H9 (cell line): ENCODE measurements at regions not wholly inside any gene's neighbourhood (a gene's known extent, or its start where the extent isn't known, plus 50 kb on each side); places are given as distances from the start of the nearest gene placed in this dataset.

Experiments used
- DNase-seq: peaks from one replicate; pipeline ENCODE4 v3.0.0-alpha.2; 2017
- H2AFZ ChIP-seq: one replicate; pipeline ENCODE4 v1.6.1; 2013; ENCODE audit warnings: mild to moderate bottlenecking, low read length, control low read depth, moderate library complexity
- H2AK5ac ChIP-seq: 2 replicates; pipeline ENCODE4 v1.6.1; 2013; ENCODE audit warnings: low read length, control low read depth, mixed read lengths; ENCODE audit not compliant: insufficient read length
- H2BK120ac ChIP-seq: one replicate; pipeline ENCODE4 v1.6.1; 2013; ENCODE audit warnings: low read depth, mild to moderate bottlenecking, low read length, control low read depth, inconsistent platforms; ENCODE audit not compliant: poor library complexity, severe bottlenecking
- H2BK12ac ChIP-seq: 2 replicates; pipeline ENCODE4 v1.6.1; 2013; ENCODE audit warnings: low read length, control low read depth, mixed read lengths, low read depth; ENCODE audit not compliant: insufficient read length
- H2BK15ac ChIP-seq: 2 replicates; pipeline ENCODE4 v1.6.1; 2013; ENCODE audit warnings: low read depth, low read length, control low read depth
- H2BK20ac ChIP-seq: one replicate; pipeline ENCODE4 v1.6.1; 2013; ENCODE audit warnings: low read depth, mild to moderate bottlenecking, low read length, control low read depth, inconsistent platforms; ENCODE audit not compliant: poor library complexity, severe bottlenecking
- H2BK5ac ChIP-seq: 2 replicates; pipeline ENCODE4 v1.6.1; 2013; ENCODE audit warnings: low read length, control low read depth, mixed read lengths; ENCODE audit not compliant: insufficient read length
- H3K14ac ChIP-seq: 2 replicates; pipeline ENCODE4 v1.6.1; 2013; ENCODE audit warnings: low read length, control low read depth; ENCODE audit not compliant: insufficient read depth
- H3K18ac ChIP-seq: 2 replicates; pipeline ENCODE4 v1.6.1; 2013; ENCODE audit warnings: low read depth, mild to moderate bottlenecking, mixed read lengths, low read length, control low read depth; ENCODE audit not compliant: insufficient read length
- H3K23ac ChIP-seq: 2 replicates; pipeline ENCODE4 v1.6.1; 2013; ENCODE audit warnings: low read length, control low read depth, mixed read lengths, low read depth; ENCODE audit not compliant: insufficient read length
- H3K23me2 ChIP-seq: 2 replicates; pipeline ENCODE4 v1.6.1; 2013; ENCODE audit warnings: low read depth, mild to moderate bottlenecking, mixed read lengths, low read length, control low read depth; ENCODE audit not compliant: insufficient read length, poor library complexity, severe bottlenecking
- H3K27ac ChIP-seq: 2 replicates; pipeline ENCODE4 v1.5.1; 2013; ENCODE audit warnings: low read length, control low read depth, mixed read lengths, low read depth; ENCODE audit not compliant: insufficient read length
- H3K27me3 ChIP-seq: 2 replicates; pipeline ENCODE4 v1.6.1; 2013; ENCODE audit warnings: low read length, control low read depth, inconsistent platforms; ENCODE audit not compliant: insufficient read depth
- H3K4ac ChIP-seq: 2 replicates; pipeline ENCODE4 v1.6.1; 2013; ENCODE audit warnings: low read depth, mild to moderate bottlenecking, control low read depth, inconsistent platforms, low read length, moderate library complexity
- H3K4me1 ChIP-seq: 2 replicates; pipeline ENCODE4 v1.6.1; 2013; ENCODE audit warnings: low read length, control low read depth, inconsistent platforms; ENCODE audit not compliant: insufficient read depth
- H3K4me2 ChIP-seq: 2 replicates; pipeline ENCODE4 v1.6.1; 2013; ENCODE audit warnings: low read length, control low read depth, mixed read lengths; ENCODE audit not compliant: insufficient read length, insufficient read depth
- H3K56ac ChIP-seq: 2 replicates; pipeline ENCODE4 v1.6.1; 2013; ENCODE audit warnings: low read depth, mild to moderate bottlenecking, mixed read lengths, low read length, control low read depth; ENCODE audit not compliant: insufficient read length
- H3K79me1 ChIP-seq: 2 replicates; pipeline ENCODE4 v1.6.1; 2013; ENCODE audit warnings: low read depth, mild to moderate bottlenecking, moderate library complexity, low read length, control low read depth, inconsistent platforms; ENCODE audit not compliant: insufficient read depth, poor library complexity, severe bottlenecking
- H3K79me2 ChIP-seq: 2 replicates; pipeline ENCODE4 v1.6.1; 2013; ENCODE audit warnings: low read length, control low read depth, inconsistent platforms; ENCODE audit not compliant: insufficient read depth
- H3K9ac ChIP-seq: 2 replicates; pipeline ENCODE4 v1.6.1; 2013; ENCODE audit warnings: low read length, control low read depth, mixed read lengths; ENCODE audit not compliant: insufficient read length; ENCODE audit errors: extremely low read depth
- H3K9me3 ChIP-seq: one replicate; pipeline ENCODE4 v1.6.1; 2013; ENCODE audit warnings: low read depth, low read length, inconsistent platforms; ENCODE audit not compliant: control insufficient read depth
- H3T11ph ChIP-seq: one replicate; pipeline ENCODE4 v1.6.1; 2013; ENCODE audit warnings: mild to moderate bottlenecking, low read length, control low read depth, inconsistent platforms
- H4K20me1 ChIP-seq: one replicate; pipeline ENCODE4 v1.6.1; 2013; ENCODE audit not compliant: control insufficient read depth, insufficient read length, insufficient read depth
- H4K5ac ChIP-seq: 2 replicates; pipeline ENCODE4 v1.6.1; 2013; ENCODE audit warnings: low read depth, mild to moderate bottlenecking, mixed read lengths, low read length, control low read depth; ENCODE audit not compliant: insufficient read length
- H4K8ac ChIP-seq: replicated peaks from 2 replicates; pipeline ENCODE4 v1.6.1; 2013; ENCODE audit warnings: low read length, control low read depth, mixed read lengths, low read depth; ENCODE audit not compliant: insufficient read length
- H4K91ac ChIP-seq: 2 replicates; pipeline ENCODE4 v1.6.1; 2013; ENCODE audit warnings: low read depth, mild to moderate bottlenecking, moderate library complexity, mixed read lengths, low read length, control low read depth; ENCODE audit not compliant: insufficient read length
- H3K27ac Mint-ChIP-seq, 3 experiments: 2 replicates in 2 of 3; 3 replicates in 1 of 3; pipeline ENCODE4 v1.8.0; 2020 to 2021; ENCODE audit warnings: mixed read lengths in 3 of 3, mild to moderate bottlenecking in 1 of 3, moderate library complexity in 1 of 3
- H3K27me3 Mint-ChIP-seq: 2 replicates; pipeline ENCODE4 v1.8.0; 2021; ENCODE audit warnings: low read depth, mild to moderate bottlenecking, moderate library complexity, mixed read lengths
- H3K36me3 Mint-ChIP-seq, 3 experiments: 2 replicates in 2 of 3; 3 replicates in 1 of 3; pipeline ENCODE4 v1.8.0; 2020 to 2021; ENCODE audit warnings: low read depth in 3 of 3, mixed read lengths in 3 of 3; ENCODE audit not compliant: insufficient read depth in 1 of 3
- H3K4me1 Mint-ChIP-seq, 2 experiments: 2 replicates each; pipeline ENCODE4 v1.8.0; 2020; ENCODE audit warnings: mixed read lengths in 2 of 2
- H3K4me3 Mint-ChIP-seq, 2 experiments: 2 replicates in 1 of 2; 3 replicates in 1 of 2; pipeline ENCODE4 v1.8.0; 2020 to 2021; ENCODE audit warnings: mild to moderate bottlenecking in 2 of 2, mixed read lengths in 2 of 2, moderate library complexity in 1 of 2
- H3K9me3 Mint-ChIP-seq, 2 experiments: 2 replicates in 1 of 2; 3 replicates in 1 of 2; pipeline ENCODE4 v1.8.0; 2020; ENCODE audit warnings: mild to moderate bottlenecking in 2 of 2, mixed read lengths in 2 of 2, moderate library complexity in 1 of 2
- WGBS: extraction: QIAGEN DNeasy Blood & Tissue Kit; methylation state at CpG from one replicate; pipeline ENCODE4 v1.1.7; 2013; ENCODE audit warnings: missing lambda C conversion rate, low lambda C conversion rate, mixed read lengths; ENCODE audit not compliant: insufficient read length; ENCODE audit errors: extremely low coverage; 5-methylcytosine and 5-hydroxymethylcytosine counted together
- TF ChIP-seq, protein P1 (sequence below): fragments of 200-600 bp; sonication (generic); conservative IDR thresholded peaks from 3 replicates; pipeline ENCODE4 v1.8.0; 2021; ENCODE audit warnings: antibody characterized with exemption, mild to moderate bottlenecking

- no peaks in the 10 kb centered on the region for H3K4me1 Mint-ChIP-seq
- no peak overlapping the region for H3K27ac ChIP-seq
- H4K91ac ChIP-seq: no peak overlapping the region
- H3T11ph ChIP-seq: no peak overlapping the region
- no peak overlapping the region for H3K27ac Mint-ChIP-seq
- H3K4me2 ChIP-seq: no peak overlapping the region
- no peak overlapping the region for H3K9ac ChIP-seq
- no peaks in the 10 kb centered on the region for H3K23me2 ChIP-seq
- H3K27me3 ChIP-seq: no peaks in the 10 kb centered on the region
- H3K56ac ChIP-seq: no peak overlapping the region
- no peak overlapping the region for H3K23ac ChIP-seq
- no peaks in the 10 kb centered on the region for H3K79me2 ChIP-seq
- no peak overlapping the region for H3K14ac ChIP-seq
- no peak overlapping the region for H2BK5ac ChIP-seq
- no peaks in the 10 kb centered on the region for H3K79me1 ChIP-seq
- no peak overlapping the region for H2BK12ac ChIP-seq
- H3K9me3 ChIP-seq: no peaks in the 10 kb centered on the region
- no peak overlapping the region for H2AK5ac ChIP-seq
- H3K4ac ChIP-seq: no peak overlapping the region
- no peaks in the 10 kb centered on the region for H4K20me1 ChIP-seq
- H3K4me3 Mint-ChIP-seq: no peak overlapping the region
- WGBS: no CpG with 5 or more reads among the region's 14 CpGs
- TF ChIP-seq, protein P1, sequence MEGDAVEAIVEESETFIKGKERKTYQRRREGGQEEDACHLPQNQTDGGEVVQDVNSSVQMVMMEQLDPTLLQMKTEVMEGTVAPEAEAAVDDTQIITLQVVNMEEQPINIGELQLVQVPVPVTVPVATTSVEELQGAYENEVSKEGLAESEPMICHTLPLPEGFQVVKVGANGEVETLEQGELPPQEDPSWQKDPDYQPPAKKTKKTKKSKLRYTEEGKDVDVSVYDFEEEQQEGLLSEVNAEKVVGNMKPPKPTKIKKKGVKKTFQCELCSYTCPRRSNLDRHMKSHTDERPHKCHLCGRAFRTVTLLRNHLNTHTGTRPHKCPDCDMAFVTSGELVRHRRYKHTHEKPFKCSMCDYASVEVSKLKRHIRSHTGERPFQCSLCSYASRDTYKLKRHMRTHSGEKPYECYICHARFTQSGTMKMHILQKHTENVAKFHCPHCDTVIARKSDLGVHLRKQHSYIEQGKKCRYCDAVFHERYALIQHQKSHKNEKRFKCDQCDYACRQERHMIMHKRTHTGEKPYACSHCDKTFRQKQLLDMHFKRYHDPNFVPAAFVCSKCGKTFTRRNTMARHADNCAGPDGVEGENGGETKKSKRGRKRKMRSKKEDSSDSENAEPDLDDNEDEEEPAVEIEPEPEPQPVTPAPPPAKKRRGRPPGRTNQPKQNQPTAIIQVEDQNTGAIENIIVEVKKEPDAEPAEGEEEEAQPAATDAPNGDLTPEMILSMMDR: no peak
- no peak for DNase-seq
- no peak overlapping the region for H4K8ac ChIP-seq
- H2BK20ac ChIP-seq: no peak overlapping the region
- no peaks in the 10 kb centered on the region; a peak in 2 of 5 replicates for H3K9me3 Mint-ChIP-seq
- no peaks in the 10 kb centered on the region for H3K4me1 ChIP-seq
- no peak overlapping the region for H2BK120ac ChIP-seq
- H2BK15ac ChIP-seq: no peak overlapping the region
- no peak overlapping the region for H3K18ac ChIP-seq
- no peaks in the 10 kb centered on the region; a peak in 1 of 7 replicates for H3K36me3 Mint-ChIP-seq
- H2AFZ ChIP-seq: no peak overlapping the region
- no peaks in the 10 kb centered on the region for H3K27me3 Mint-ChIP-seq
- no peak overlapping the region for H4K5ac ChIP-seq
These were observed 558.2 kb upstream of the GNPDA2 start for GRCh38 chr4:45284400-45285085.
